ENCODE measurements at regions not wholly inside any gene's neighbourhood (a gene's known extent, or its start where the extent isn't known, plus 50 kb on each side); places are given as distances from the start of the nearest gene placed in this dataset.

DNA sequence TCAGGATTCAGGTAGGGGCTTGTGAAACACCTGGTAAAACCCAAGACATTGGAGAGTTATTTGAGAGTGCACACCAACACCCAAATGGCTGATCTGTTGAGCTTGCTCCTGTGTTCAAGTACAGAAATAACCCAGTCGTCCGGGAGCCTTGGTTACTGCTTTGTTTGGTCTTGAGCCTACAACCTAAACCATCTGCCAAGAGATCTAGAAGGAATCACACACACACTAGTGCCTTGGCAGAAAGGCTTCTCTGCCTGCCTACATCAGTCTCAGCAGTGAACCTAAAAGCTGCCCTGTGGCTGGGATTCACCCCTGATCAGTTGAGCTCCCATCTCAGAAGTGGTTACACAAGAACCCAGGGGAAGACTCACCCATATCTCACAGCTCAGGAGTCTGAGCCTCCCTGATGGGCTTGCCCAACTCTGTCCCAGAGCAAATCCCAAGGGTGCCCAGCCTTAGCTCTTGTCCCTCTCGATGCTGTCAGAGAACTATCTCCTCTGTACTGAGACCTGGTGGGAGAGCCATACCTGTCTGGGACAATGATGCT is 167.6 kb downstream of the CXCL12 start:
- no peak for DNase-seq
- Histone ChIP-seq H3K9ac (ENCODE audit: low read depth in 2 of 2, low read length in 2 of 2) (no peak overlapping the region), H3K4me3 (no peak overlapping the region), H3K36me3 (no peaks in the 10 kb centered on the region), H3K27me3 (no peaks in the 10 kb centered on the region), H3K4me1 (no peaks in the 10 kb centered on the region), H3K27ac (no peak overlapping the region), H3K9me3 (no peaks in the 10 kb centered on the region)
- TF ChIP-seq CTCF (IDR thresholded peaks at IDR 0.05): no peak
- intact Hi-C loops (cut with DNase I): no loop called here

- no peak for DNase-seq
- Histone ChIP-seq H3K9ac (ENCODE audit: low read depth in 2 of 2, low read length in 2 of 2) (no peak overlapping the region), H3K36me3 (no peaks in the 10 kb centered on the region), H3K4me3 (no peak overlapping the region), H3K27ac (no peak overlapping the region), H3K27me3 (no peaks in the 10 kb centered on the region), H3K9me3 (no peaks in the 10 kb centered on the region), H3K4me1 (no peaks in the 10 kb centered on the region)
- intact Hi-C loops (cut with DNase I): no loop called here
- no peak for TF ChIP-seq CTCF (IDR thresholded peaks at IDR 0.05)
Measured at GRCh38 chr10:44216073-44216472, 168.8 kb downstream of the CXCL12 start.

- H3K9me3 ChIP-seq: no peaks in the 10 kb centered on the region
- TF ChIP-seq CTCF (IDR thresholded peaks at IDR 0.05): no peak
- H3K27ac ChIP-seq: no peak overlapping the region
- H3K36me3 ChIP-seq: no peaks in the 10 kb centered on the region
- intact Hi-C loops (cut with DNase I): no loop called here
- H3K4me3 ChIP-seq: no peak overlapping the region
- no peaks in the 10 kb centered on the region for H3K4me1 ChIP-seq
- no peaks in the 10 kb centered on the region for H3K27me3 ChIP-seq
- DNase-seq: no peak
- no peak overlapping the region for H3K9ac ChIP-seq (ENCODE audit: low read depth in 2 of 2, low read length in 2 of 2)
Measured at GRCh38 chr10:44209811-44210210, 175.1 kb downstream of the CXCL12 start.

DNA sequence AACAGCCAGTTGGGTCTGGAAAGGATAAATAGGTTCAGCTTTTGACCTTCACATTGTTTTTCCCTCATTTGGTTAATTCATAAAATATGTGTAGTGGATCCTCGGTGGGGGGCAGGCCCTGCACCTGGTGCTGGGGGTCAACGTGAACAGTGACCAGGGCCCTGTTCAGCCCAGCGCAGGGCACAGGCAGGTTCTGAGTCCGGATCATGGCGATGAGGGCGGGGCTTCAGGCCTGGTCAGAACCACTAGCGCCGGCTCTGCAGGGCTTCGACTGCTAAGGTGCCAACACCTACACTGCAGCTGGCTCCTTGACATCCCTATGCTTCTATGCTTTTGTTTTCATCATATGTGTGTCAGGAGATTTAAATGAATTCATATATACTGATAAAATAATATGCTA is 177.7 kb downstream of the CXCL12 start:
- Histone ChIP-seq H3K9me3 (no peaks in the 10 kb centered on the region), H3K27me3 (no peaks in the 10 kb centered on the region), H3K9ac (ENCODE audit: low read depth in 2 of 2, low read length in 2 of 2) (no peak overlapping the region), H3K4me1 (no peaks in the 10 kb centered on the region), H3K4me3 (no peak overlapping the region), H3K36me3 (no peaks in the 10 kb centered on the region), H3K27ac (no peak overlapping the region)
- intact Hi-C loops (cut with DNase I): no loop called here
- no peak for TF ChIP-seq CTCF (IDR thresholded peaks at IDR 0.05)
- no peak for DNase-seq

DNA sequence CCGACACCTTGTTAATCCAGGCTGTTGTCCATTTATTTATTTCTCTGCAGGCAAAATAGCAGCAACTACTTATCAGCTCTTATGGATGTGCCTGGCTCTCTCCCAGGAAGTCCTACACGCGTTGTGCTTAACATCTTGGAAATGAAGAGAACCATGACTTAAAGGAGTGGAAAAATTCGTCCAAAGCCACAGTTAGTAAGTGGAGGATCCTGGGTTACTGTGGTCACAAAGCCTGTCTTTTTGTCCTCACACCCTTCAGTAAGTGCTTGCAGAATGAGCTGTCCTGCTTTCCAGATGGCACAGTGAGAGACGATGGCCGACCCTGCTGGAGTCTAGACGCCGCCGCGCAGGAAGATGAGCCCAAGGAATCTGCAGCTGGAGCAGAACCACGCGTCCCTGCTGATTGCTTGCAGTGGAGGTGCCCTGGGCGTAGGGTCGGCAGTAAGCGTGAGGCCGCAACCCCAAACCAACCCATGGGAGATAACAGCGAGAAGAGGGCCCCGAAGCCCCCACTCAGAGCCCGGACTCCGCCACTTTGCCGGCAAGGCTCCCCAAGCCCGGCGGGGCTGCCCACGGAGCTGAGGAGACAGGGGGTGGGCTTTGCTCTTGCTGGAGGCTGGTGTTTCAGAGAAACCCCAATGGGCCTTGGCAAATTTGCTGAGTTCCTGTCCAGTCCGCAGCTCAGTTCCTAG is 178.6 kb downstream of the CXCL12 start:
- DNase-seq: no peak
- no peaks in the 10 kb centered on the region for H3K4me1 ChIP-seq
- TF ChIP-seq CTCF (IDR thresholded peaks at IDR 0.05): no peak
- H3K27ac ChIP-seq: no peak overlapping the region
- H3K27me3 ChIP-seq: no peaks in the 10 kb centered on the region
- intact Hi-C loops (cut with DNase I): no loop called here
- no peaks in the 10 kb centered on the region for H3K36me3 ChIP-seq
- H3K9ac ChIP-seq (ENCODE audit: low read depth in 2 of 2, low read length in 2 of 2): no peak overlapping the region
- no peak overlapping the region for H3K4me3 ChIP-seq
- no peaks in the 10 kb centered on the region for H3K9me3 ChIP-seq
